Right atrium auricular region (tissue), 2 donors: ENCODE measurements at regions not wholly inside any gene's neighbourhood (a gene's known extent, or its start where the extent isn't known, plus 50 kb on each side); places are given as distances from the start of the nearest gene placed in this dataset.

Source experiments
- DNase-seq: peaks from one replicate; pipeline ENCODE4 v3.0.0-alpha.2; 2019; ENCODE audit warnings: low spot score
- H3K27ac ChIP-seq, 2 donors: fragments of 200-600 bp; sonication (generic); 1 replicate in 1 of 2; 2 replicates in 1 of 2; pipeline ENCODE4 v1.5.1; 2016 to 2019
- H3K27me3 ChIP-seq, 2 donors: fragments of 200-600 bp; sonication (generic); one replicate each; pipeline versions ENCODE4 v1.5.1 to v1.6.0; 2017 to 2019
- H3K36me3 ChIP-seq: fragments of 200-600 bp; sonication (generic); one replicate; pipeline ENCODE4 v1.5.1; 2016
- H3K4me1 ChIP-seq, 2 donors: fragments of 200-600 bp; sonication (generic); one replicate each; pipeline versions ENCODE4 v1.5.1 to v1.6.0; 2017 to 2019
- H3K4me3 ChIP-seq, 2 donors: fragments of 200-600 bp; sonication (generic); 1 replicate in 1 of 2; 2 replicates in 1 of 2; pipeline ENCODE4 v1.5.1; 2017 to 2019; ENCODE audit warnings: mild to moderate bottlenecking in 1 of 2, moderate library complexity in 1 of 2
- H3K9me3 ChIP-seq, 2 donors: fragments of 200-600 bp; sonication (generic); one replicate each; pipeline ENCODE4 v1.5.1; 2019
- TF ChIP-seq, protein P1 (sequence below), 2 donors: fragments of 200-600 bp; sonication (generic); IDR thresholded peaks; one replicate each; pipeline ENCODE4 v1.5.1; 2019; ENCODE audit warnings: antibody characterized with exemption in 2 of 2

DNA sequence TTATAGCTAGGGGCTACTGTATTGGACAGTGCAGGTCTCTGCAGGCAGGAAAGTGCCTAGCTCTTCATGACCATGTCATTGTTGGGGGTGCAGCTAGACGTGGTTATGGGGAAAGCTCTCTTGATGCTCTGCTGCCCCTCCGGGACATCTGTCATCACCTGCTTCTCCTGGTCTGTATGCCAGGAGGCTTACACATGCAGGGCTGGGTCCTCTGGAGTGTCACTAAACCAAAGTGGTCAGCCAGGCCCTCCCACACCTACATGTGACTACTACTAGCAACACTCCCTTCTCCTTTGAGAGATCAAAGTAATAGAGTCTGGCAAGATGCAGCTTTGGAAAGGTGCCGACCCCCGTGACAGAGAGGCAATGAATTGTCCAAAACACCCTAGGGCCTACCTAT, 98.5 kb downstream of the SST start:
- DNase-seq = no peak
- TF ChIP-seq, protein P1, sequence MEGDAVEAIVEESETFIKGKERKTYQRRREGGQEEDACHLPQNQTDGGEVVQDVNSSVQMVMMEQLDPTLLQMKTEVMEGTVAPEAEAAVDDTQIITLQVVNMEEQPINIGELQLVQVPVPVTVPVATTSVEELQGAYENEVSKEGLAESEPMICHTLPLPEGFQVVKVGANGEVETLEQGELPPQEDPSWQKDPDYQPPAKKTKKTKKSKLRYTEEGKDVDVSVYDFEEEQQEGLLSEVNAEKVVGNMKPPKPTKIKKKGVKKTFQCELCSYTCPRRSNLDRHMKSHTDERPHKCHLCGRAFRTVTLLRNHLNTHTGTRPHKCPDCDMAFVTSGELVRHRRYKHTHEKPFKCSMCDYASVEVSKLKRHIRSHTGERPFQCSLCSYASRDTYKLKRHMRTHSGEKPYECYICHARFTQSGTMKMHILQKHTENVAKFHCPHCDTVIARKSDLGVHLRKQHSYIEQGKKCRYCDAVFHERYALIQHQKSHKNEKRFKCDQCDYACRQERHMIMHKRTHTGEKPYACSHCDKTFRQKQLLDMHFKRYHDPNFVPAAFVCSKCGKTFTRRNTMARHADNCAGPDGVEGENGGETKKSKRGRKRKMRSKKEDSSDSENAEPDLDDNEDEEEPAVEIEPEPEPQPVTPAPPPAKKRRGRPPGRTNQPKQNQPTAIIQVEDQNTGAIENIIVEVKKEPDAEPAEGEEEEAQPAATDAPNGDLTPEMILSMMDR (IDR thresholded peaks at IDR 0.05) = no peak
- Histone ChIP-seq H3K27ac (no peak overlapping the region), H3K27me3 (no peaks in the 10 kb centered on the region), H3K36me3 (no peaks in the 10 kb centered on the region), H3K4me3 (no peak overlapping the region), H3K9me3 (no peaks in the 10 kb centered on the region), H3K4me1 (peaks cover 0 to 16% of the 10 kb centered on the region in 2 donors)

DNA sequence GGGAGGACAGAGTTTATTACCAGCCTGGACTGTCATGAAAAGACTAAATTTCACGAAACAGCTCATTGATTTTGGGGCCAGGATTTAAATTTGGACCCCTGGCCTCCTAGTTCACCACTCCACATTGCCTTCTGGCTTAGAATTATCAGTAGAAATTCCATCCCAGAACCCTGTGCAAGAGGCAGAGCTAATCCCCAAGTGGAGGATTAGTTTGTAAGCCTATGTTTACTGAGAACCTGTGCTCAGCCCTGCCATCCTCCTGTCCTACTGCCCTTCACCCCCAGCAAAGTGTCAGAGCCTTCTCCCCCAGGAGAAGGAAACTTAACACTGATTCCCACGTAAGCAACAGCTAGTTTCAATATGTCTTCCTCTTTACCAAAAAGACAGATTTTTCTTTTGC, 99.4 kb downstream of the SST start:
- TF ChIP-seq, protein P1 (IDR thresholded peaks at IDR 0.05) = no peak
- Histone ChIP-seq H3K4me1 (peaks cover 0 to 17% of the 10 kb centered on the region in 2 donors), H3K9me3 (no peaks in the 10 kb centered on the region), H3K27ac (no peak overlapping the region), H3K4me3 (no peak overlapping the region), H3K36me3 (no peaks in the 10 kb centered on the region), H3K27me3 (no peaks in the 10 kb centered on the region)
- no peak for DNase-seq

DNA sequence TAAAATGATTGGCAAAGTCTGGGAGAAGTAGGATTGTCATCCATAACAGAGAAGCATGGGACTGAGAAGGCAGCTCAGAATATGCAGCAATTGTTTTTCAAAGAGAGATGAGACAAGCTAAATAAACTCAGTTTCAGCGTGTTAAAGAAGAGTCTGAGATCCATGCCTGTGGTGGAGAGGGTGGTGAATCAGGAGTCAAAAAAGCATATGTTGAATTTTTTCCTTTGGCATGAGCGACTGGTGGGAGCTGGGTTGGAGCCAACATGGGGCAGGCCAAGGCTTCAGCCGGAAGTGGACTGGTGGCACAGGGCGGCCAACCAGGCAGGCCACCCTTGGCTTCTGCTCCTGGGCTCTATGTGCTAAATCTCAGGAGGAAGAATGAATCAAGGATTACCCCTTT, 102.0 kb downstream of the SST start:
- no peak overlapping the region for H3K27ac ChIP-seq

DNA sequence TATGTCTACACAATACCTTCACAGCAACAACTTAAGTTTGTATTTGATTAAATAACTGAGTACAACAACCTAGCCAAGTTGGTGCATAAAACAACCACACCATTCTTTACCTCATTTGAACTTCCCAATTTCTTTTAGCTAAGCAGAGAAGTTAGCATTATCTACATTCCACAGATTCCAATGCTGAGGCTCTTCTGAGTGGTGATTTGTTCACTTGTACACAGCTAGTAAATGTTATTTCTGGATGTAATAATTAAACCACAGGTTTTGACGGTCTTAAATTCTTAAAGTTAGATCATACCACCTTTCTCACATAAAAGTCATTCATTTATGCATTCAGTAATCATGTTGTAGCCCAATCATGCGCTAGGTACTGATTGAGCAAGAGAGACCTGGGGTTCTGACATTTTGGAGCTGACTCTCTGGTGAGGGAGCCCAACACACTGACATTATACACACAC, 102.5 kb downstream of the SST start:
- Histone ChIP-seq H3K4me1 (peaks cover 0 to 17% of the 10 kb centered on the region in 2 donors), H3K36me3 (no peaks in the 10 kb centered on the region), H3K9me3 (no peaks in the 10 kb centered on the region), H3K27ac (no peak overlapping the region), H3K4me3 (no peak overlapping the region), H3K27me3 (no peaks in the 10 kb centered on the region)
- TF ChIP-seq, protein P1 (IDR thresholded peaks at IDR 0.05) = no peak
- no peak for DNase-seq

More for the DNA sequence above, 102.0 kb downstream of the SST start:
- peaks cover 0 to 17% of the 10 kb centered on the region in 2 donors for H3K4me1 ChIP-seq
- no peaks in the 10 kb centered on the region for H3K27me3 ChIP-seq
- H3K36me3 ChIP-seq = no peaks in the 10 kb centered on the region
- DNase-seq = no peak
- TF ChIP-seq, protein P1 (IDR thresholded peaks at IDR 0.05) = no peak
- no peak overlapping the region for H3K4me3 ChIP-seq
- no peaks in the 10 kb centered on the region for H3K9me3 ChIP-seq

GRCh38 chr3:187567021-187567420, 103.2 kb downstream of the SST start:
- Histone ChIP-seq H3K27me3 (no peaks in the 10 kb centered on the region), H3K27ac (no peak overlapping the region), H3K36me3 (no peaks in the 10 kb centered on the region), H3K9me3 (no peaks in the 10 kb centered on the region), H3K4me1 (peaks cover 0 to 17% of the 10 kb centered on the region in 2 donors), H3K4me3 (no peak overlapping the region)
- no peak for DNase-seq
- TF ChIP-seq, protein P1 (IDR thresholded peaks at IDR 0.05) = no peak

- Histone ChIP-seq H3K27ac (no peak overlapping the region), H3K4me3 (no peak overlapping the region), H3K9me3 (no peaks in the 10 kb centered on the region), H3K27me3 (no peaks in the 10 kb centered on the region), H3K4me1 (peaks cover 0 to 17% of the 10 kb centered on the region in 2 donors), H3K36me3 (no peaks in the 10 kb centered on the region)
- no peak for DNase-seq
- TF ChIP-seq, protein P1 (IDR thresholded peaks at IDR 0.05) = no peak
Measured at GRCh38 chr3:187565701-187566100, 104.5 kb downstream of the SST start.
